CD14-positive monocyte (primary cell): ENCODE measurements at regions not wholly inside any gene's neighbourhood (a gene's known extent, or its start where the extent isn't known, plus 50 kb on each side); places are given as distances from the start of the nearest gene placed in this dataset.

Source experiments
- DNase-seq, 3 donors: peaks; one replicate each; pipeline ENCODE4 v3.0.0-alpha.2; 2011 to 2022
- H2AFZ ChIP-seq: 2 replicates; pipeline ENCODE4 v1.6.0; 2012; ENCODE audit warnings: mild to moderate bottlenecking, low read depth, low read length, inconsistent platforms; ENCODE audit not compliant: insufficient read depth, poor library complexity, severe bottlenecking
- H3K27ac ChIP-seq, 2 donors: 1 replicate in 1 of 2; 2 replicates in 1 of 2; pipeline ENCODE4 v1.5.1; 2012 to 2013; ENCODE audit warnings: low read length in 2 of 2, control low read depth in 1 of 2, inconsistent platforms in 1 of 2, low read depth in 1 of 2, mild to moderate bottlenecking in 1 of 2
- H3K27me3 ChIP-seq, 2 donors: one replicate each; pipeline versions ENCODE4 v1.6.0 to v1.6.1; 2011 to 2013; ENCODE audit warnings: low read length in 2 of 2; ENCODE audit not compliant: control insufficient read depth in 2 of 2, insufficient read depth in 2 of 2
- H3K36me3 ChIP-seq, 2 donors: replicated peaks in 1 of 2; 1 replicate in 1 of 2; 2 replicates in 1 of 2; pipeline versions ENCODE4 v1.5.1 to v1.6.1; 2012 to 2013; ENCODE audit warnings: low read length in 2 of 2, control low read depth in 1 of 2, inconsistent platforms in 1 of 2, mild to moderate bottlenecking in 1 of 2; ENCODE audit not compliant: insufficient read depth in 2 of 2, control insufficient read depth in 1 of 2
- H3K4me1 ChIP-seq, 2 donors: 1 replicate in 1 of 2; 2 replicates in 1 of 2; pipeline versions ENCODE4 v1.5.1 to v1.6.1; 2012 to 2013; ENCODE audit warnings: low read length in 2 of 2, control low read depth in 1 of 2, inconsistent platforms in 1 of 2, mild to moderate bottlenecking in 1 of 2, moderate library complexity in 1 of 2; ENCODE audit not compliant: insufficient read depth in 2 of 2, control insufficient read depth in 1 of 2
- H3K4me2 ChIP-seq: replicated peaks from 2 replicates; pipeline ENCODE3; 2012; ENCODE audit warnings: low read length, moderate library complexity, mild to moderate bottlenecking; ENCODE audit not compliant: poor library complexity, severe bottlenecking; ENCODE audit errors: extremely low read depth
- H3K4me3 ChIP-seq, 3 experiments: fragments of 200-600 bp in 1 of 3; sonication (generic) in 1 of 3; replicated peaks in 1 of 3; 1 replicate in 2 of 3; 2 replicates in 1 of 3; pipeline ENCODE4 v1.5.1; 2011 to 2013; ENCODE audit warnings: low read length in 3 of 3, mild to moderate bottlenecking in 3 of 3, control low read depth in 2 of 3, low read depth in 2 of 3, inconsistent platforms in 1 of 3, moderate library complexity in 1 of 3
- H3K79me2 ChIP-seq: 2 replicates; pipeline ENCODE4 v1.6.0; 2012; ENCODE audit warnings: mild to moderate bottlenecking, control low read depth, inconsistent platforms, low read length, moderate library complexity; ENCODE audit not compliant: insufficient read depth
- H3K9ac ChIP-seq: 2 replicates; pipeline ENCODE4 v1.6.0; 2017; ENCODE audit warnings: low read length, mild to moderate bottlenecking; ENCODE audit not compliant: insufficient read depth, poor library complexity, severe bottlenecking
- H3K9me3 ChIP-seq, 2 donors: replicated peaks in 1 of 2; 1 replicate in 1 of 2; 2 replicates in 1 of 2; pipeline versions ENCODE4 v1.5.1 to v1.6.1; 2012 to 2013; ENCODE audit warnings: low read length in 2 of 2, control low read depth in 1 of 2; ENCODE audit not compliant: control insufficient read depth in 1 of 2, insufficient read depth in 1 of 2
- H4K20me1 ChIP-seq: 2 replicates; pipeline ENCODE4 v1.6.0; 2012; ENCODE audit warnings: mild to moderate bottlenecking, low read length, control low read depth, moderate library complexity; ENCODE audit not compliant: insufficient read depth
- H3K27ac Mint-ChIP-seq, 7 donors: one replicate each; pipeline ENCODE4 v1.8.0; 2020; ENCODE audit warnings: mild to moderate bottlenecking in 7 of 7, mixed read lengths in 7 of 7, moderate library complexity in 6 of 7, inconsistent platforms in 2 of 7
- H3K27me3 Mint-ChIP-seq, 3 donors: one replicate each; pipeline ENCODE4 v1.8.0; 2021 to 2022; ENCODE audit warnings: low read depth in 3 of 3, mild to moderate bottlenecking in 3 of 3, mixed read lengths in 3 of 3, moderate library complexity in 3 of 3, inconsistent platforms in 1 of 3
- H3K36me3 Mint-ChIP-seq, 2 donors: one replicate each; pipeline ENCODE4 v1.8.0; 2020; ENCODE audit warnings: mixed read lengths in 2 of 2, inconsistent platforms in 1 of 2, mild to moderate bottlenecking in 1 of 2
- H3K4me1 Mint-ChIP-seq: one replicate; pipeline ENCODE4 v1.8.0; 2020; ENCODE audit warnings: mild to moderate bottlenecking, mixed read lengths
- H3K4me3 Mint-ChIP-seq, 2 donors: one replicate each; pipeline ENCODE4 v1.8.0; 2020; ENCODE audit warnings: mild to moderate bottlenecking in 2 of 2, mixed read lengths in 2 of 2, moderate library complexity in 1 of 2
- H3K9me3 Mint-ChIP-seq, 7 donors: one replicate each; pipeline ENCODE4 v1.8.0; 2020 to 2022; ENCODE audit warnings: mixed read lengths in 7 of 7, mild to moderate bottlenecking in 6 of 7, moderate library complexity in 6 of 7, inconsistent platforms in 2 of 7
- CTCF ChIP-seq: fragments of 200-600 bp; IDR thresholded peaks from one replicate; pipeline ENCODE4 v1.8.0; 2022; ENCODE audit warnings: antibody characterized with exemption, mild to moderate bottlenecking
- WGBS: methylation state at CpG from one replicate; pipeline ENCODE4 v1.1.5; 2013; ENCODE audit warnings: missing lambda C conversion rate; ENCODE audit not compliant: insufficient coverage; 5-methylcytosine and 5-hydroxymethylcytosine counted together
- intact Hi-C, 2 donors: fragments of 100-400 bp; cut with micrococcal nuclease; formaldehyde crosslinking; loops; one replicate each; pipeline versions ENCODE4 v1.15.0 to v1.15.1; 2023

- Histone ChIP-seq H3K4me3 (no peak overlapping the region), H3K9ac (no peak overlapping the region), H2AFZ (no peak overlapping the region), H3K9me3 (peaks cover 9 to 15% of the 10 kb centered on the region in 2 donors), H3K27ac (no peak overlapping the region), H3K4me2 (no peak overlapping the region), H3K79me2 (no peaks in the 10 kb centered on the region), H3K4me1 (no peaks in the 10 kb centered on the region), H4K20me1 (no peaks in the 10 kb centered on the region), H3K27me3 (no peaks in the 10 kb centered on the region), H3K36me3 (no peaks in the 10 kb centered on the region)
- peaks cover 0 to 16% (median 4%) of the 10 kb centered on the region in 7 donors for H3K9me3 Mint-ChIP-seq
- no CpG with 5 or more reads among the region's 2 CpGs for WGBS
- no peaks in the 10 kb centered on the region for H3K36me3 Mint-ChIP-seq
- intact Hi-C loops: no loop called here
- no peak overlapping the region for H3K27ac Mint-ChIP-seq
- H3K4me3 Mint-ChIP-seq: no peak overlapping the region
- TF ChIP-seq CTCF: no peak
- H3K4me1 Mint-ChIP-seq: no peaks in the 10 kb centered on the region
- no peak for DNase-seq
- peaks cover 0 to 5% (median 0%) of the 10 kb centered on the region in 3 donors for H3K27me3 Mint-ChIP-seq
Measured at GRCh38 chr1:189977184-189977583, 500.5 kb downstream of the BRINP3 start.

GRCh38 chr1:189983166-189983890 is 494.3 kb downstream of the BRINP3 start:
- Mint-ChIP-seq H3K27ac (no peak overlapping the region), H3K4me1 (no peaks in the 10 kb centered on the region), H3K4me3 (no peak overlapping the region), H3K36me3 (no peaks in the 10 kb centered on the region), H3K27me3 (no peaks in the 10 kb centered on the region), H3K9me3 (peaks cover 0 to 17% (median 2%) of the 10 kb centered on the region in 7 donors)
- intact Hi-C loops: no loop called here
- H3K4me3 ChIP-seq: no peak overlapping the region
- no peak for TF ChIP-seq CTCF
- H3K4me2 ChIP-seq: no peak overlapping the region
- DNase-seq: no peak
- H2AFZ ChIP-seq: no peak overlapping the region
- no peaks in the 10 kb centered on the region for H3K79me2 ChIP-seq
- WGBS: no CpG with 5 or more reads among the region's 3 CpGs
- no peaks in the 10 kb centered on the region for H3K27me3 ChIP-seq
- H3K9ac ChIP-seq: no peak overlapping the region
- H4K20me1 ChIP-seq: no peaks in the 10 kb centered on the region
- no peak overlapping the region for H3K27ac ChIP-seq
- H3K36me3 ChIP-seq: no peaks in the 10 kb centered on the region
- H3K4me1 ChIP-seq: no peaks in the 10 kb centered on the region
- H3K9me3 ChIP-seq: peaks cover 13 to 22% of the 10 kb centered on the region in 2 donors
